Peyer's patch (tissue), 4 donors: ENCODE measurements at regions not wholly inside any gene's neighbourhood (a gene's known extent, or its start where the extent isn't known, plus 50 kb on each side); places are given as distances from the start of the nearest gene placed in this dataset.

Experiments used
- POLR2A ChIP-seq, 2 donors: fragments of 450-650 bp; IDR thresholded peaks; one replicate each; pipeline ENCODE4 v1.5.1; 2017; ENCODE audit warnings: antibody characterized with exemption in 2 of 2, mild to moderate bottlenecking in 2 of 2, moderate library complexity in 2 of 2
- TF ChIP-seq, protein P1 (sequence below), 6 experiments: fragments of 450-650 bp in 4 of 6; fragments of 200-600 bp in 2 of 6; sonication (generic) in 1 of 6; IDR thresholded peaks; one replicate each; pipeline ENCODE4 v1.5.1; 2017 to 2019; ENCODE audit warnings: antibody characterized with exemption in 6 of 6, mild to moderate bottlenecking in 3 of 6, moderate library complexity in 1 of 6

DNA sequence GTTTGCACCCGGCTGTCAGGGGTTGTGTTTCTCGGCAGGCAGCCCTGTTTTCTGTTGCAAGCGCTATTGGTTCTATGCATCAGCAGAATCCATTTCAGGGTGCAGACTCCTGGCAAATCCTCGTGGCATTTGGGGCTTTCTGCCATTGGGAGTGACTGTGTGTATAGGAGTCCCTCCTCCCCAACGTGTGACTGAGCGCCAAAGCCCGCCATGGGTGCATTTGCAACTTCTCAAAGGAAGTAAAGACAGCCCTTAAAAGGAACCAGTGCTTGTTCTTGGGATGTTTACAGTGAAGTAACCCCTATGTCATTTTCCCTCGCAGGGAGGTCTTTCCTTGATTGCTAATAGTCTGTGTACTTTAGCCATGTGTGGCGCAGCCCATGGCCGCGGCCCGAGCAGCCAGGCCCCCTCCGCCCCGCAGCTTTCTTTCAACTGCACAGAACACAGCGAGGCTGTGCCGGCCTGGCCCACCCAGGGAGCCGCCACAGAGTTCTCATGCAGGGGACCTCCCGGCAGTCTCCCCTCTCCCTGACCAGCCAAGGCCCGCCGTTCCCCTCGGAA, 175.6 kb downstream of the HSD17B3 start:
- TF ChIP-seq, protein P1, sequence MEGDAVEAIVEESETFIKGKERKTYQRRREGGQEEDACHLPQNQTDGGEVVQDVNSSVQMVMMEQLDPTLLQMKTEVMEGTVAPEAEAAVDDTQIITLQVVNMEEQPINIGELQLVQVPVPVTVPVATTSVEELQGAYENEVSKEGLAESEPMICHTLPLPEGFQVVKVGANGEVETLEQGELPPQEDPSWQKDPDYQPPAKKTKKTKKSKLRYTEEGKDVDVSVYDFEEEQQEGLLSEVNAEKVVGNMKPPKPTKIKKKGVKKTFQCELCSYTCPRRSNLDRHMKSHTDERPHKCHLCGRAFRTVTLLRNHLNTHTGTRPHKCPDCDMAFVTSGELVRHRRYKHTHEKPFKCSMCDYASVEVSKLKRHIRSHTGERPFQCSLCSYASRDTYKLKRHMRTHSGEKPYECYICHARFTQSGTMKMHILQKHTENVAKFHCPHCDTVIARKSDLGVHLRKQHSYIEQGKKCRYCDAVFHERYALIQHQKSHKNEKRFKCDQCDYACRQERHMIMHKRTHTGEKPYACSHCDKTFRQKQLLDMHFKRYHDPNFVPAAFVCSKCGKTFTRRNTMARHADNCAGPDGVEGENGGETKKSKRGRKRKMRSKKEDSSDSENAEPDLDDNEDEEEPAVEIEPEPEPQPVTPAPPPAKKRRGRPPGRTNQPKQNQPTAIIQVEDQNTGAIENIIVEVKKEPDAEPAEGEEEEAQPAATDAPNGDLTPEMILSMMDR (IDR thresholded peaks at IDR 0.05), result no peak
- TF ChIP-seq POLR2A (IDR thresholded peaks at IDR 0.05), result no peak
